Suppressor macrophage (primary cell): ENCODE measurements at regions not wholly inside any gene's neighbourhood (a gene's known extent, or its start where the extent isn't known, plus 50 kb on each side); places are given as distances from the start of the nearest gene placed in this dataset.

Experiments
- DNase-seq, 4 experiments: peaks; one replicate each; pipeline ENCODE4 v3.0.0-alpha.2; 2020 to 2022

- no peak for DNase-seq
Observed at GRCh38 chr4:67220861-67221260, 324.4 kb downstream of the CENPC start.

GRCh38 chr4:67218883-67219282, 326.4 kb downstream of the CENPC start:
- DNase-seq: no peak

- DNase-seq: no peak
Observed at GRCh38 chr4:67207941-67208441, 337.3 kb downstream of the CENPC start.

GRCh38 chr4:67204441-67204840, 340.9 kb downstream of the CENPC start:
- DNase-seq: no peak

- no peak for DNase-seq
Observed at GRCh38 chr4:67201334-67201733, 344.0 kb downstream of the CENPC start.

- peak in 1 of 4 experiments; percentile 1 for DNase-seq
Observed at GRCh38 chr4:67198727-67199126, 346.6 kb downstream of the CENPC start.

GRCh38 chr4:67167849-67168248, 377.5 kb downstream of the CENPC start:
- DNase-seq: no peak

GRCh38 chr4:67162690-67163089, 382.6 kb downstream of the CENPC start:
- DNase-seq: no peak

GRCh38 chr4:67161311-67161710, 384.0 kb downstream of the CENPC start:
- DNase-seq: no peak

GRCh38 chr4:67160394-67160793, 384.9 kb downstream of the CENPC start:
- peak in 2 of 4 experiments; percentile 0 to 1 for DNase-seq

- DNase-seq: no peak
Observed at GRCh38 chr4:67158666-67159065, 386.6 kb downstream of the CENPC start.

GRCh38 chr4:67152976-67153375, 392.3 kb downstream of the CENPC start:
- DNase-seq: no peak

GRCh38 chr4:67151376-67152343, 393.6 kb downstream of the CENPC start:
- DNase-seq: no peak

GRCh38 chr4:67141586-67141985, 403.7 kb downstream of the CENPC start:
- no peak for DNase-seq

- no peak for DNase-seq
Observed at GRCh38 chr4:67134616-67135015, 410.7 kb downstream of the CENPC start.

- no peak for DNase-seq
Observed at GRCh38 chr4:67133162-67133561, 412.1 kb downstream of the CENPC start.

GRCh38 chr4:67131224-67131623, 414.1 kb downstream of the CENPC start:
- no peak for DNase-seq

GRCh38 chr4:67130411-67130810, 414.9 kb downstream of the CENPC start:
- DNase-seq: no peak

GRCh38 chr4:67126570-67126969, 418.7 kb downstream of the CENPC start:
- no peak for DNase-seq

- no peak for DNase-seq
Observed at GRCh38 chr4:67125636-67126514, 419.4 kb downstream of the CENPC start.

GRCh38 chr4:67124716-67125115, 420.6 kb downstream of the CENPC start:
- DNase-seq: no peak

GRCh38 chr4:67122029-67122428, 423.3 kb downstream of the CENPC start:
- DNase-seq: no peak

- no peak for DNase-seq
Observed at GRCh38 chr4:67120369-67120768, 424.9 kb downstream of the CENPC start.
